NCI-H2196 (cell line): ENCODE measurements at regions not wholly inside any gene's neighbourhood (a gene's known extent, or its start where the extent isn't known, plus 50 kb on each side); places are given as distances from the start of the nearest gene placed in this dataset.

Experiments used
- DNase-seq: peaks from one replicate; lab custom pipeline; 2025; ENCODE audit not compliant: unreplicated experiment; lab: John Stamatoyannopoulos, UW

DNA sequence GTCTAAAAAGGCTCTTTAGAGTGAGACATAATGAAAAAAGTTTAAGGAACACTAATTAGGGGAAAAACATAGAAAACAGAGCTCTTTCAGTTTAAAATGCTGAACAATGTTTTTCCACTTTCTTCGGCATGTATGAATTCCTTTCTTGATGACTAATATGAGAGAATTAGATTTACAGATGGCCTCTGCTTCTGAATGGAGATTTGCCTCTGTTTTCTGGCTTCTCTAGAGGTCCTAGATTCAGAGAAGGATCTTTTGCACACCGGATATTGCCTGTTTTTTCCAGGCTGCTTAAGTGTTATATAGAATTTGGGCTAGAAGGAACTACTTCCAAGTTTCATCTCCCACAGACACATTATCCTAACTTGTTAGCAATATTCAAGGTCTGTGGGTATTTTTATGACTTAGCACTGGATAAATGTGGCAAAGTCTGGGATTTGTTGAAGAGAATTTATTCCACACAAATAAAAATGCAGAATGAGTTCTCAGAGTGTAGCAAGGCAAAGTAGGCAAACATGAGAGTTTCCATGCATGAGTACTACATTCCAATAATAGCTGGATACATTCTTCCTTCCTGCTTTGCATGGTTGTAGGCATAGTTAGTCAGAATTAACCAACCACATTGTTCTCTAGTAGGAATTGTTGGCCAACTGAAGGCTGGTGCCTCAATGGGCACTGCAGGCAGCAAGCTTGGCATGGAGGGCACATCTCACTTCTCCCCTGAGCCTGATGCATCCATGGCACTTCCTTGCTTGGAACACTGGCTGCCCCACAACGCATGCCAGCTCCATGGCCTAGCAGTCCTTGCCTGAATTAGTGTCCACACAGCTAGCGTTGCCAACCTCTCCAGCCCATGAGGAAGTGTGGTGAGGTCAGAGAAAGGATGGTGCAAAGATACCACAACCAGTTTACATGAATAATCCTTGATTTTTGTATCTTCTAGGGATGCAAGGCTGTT lies 224.2 kb downstream of the CLIC5 start:
- DNase-seq: no peak

DNA sequence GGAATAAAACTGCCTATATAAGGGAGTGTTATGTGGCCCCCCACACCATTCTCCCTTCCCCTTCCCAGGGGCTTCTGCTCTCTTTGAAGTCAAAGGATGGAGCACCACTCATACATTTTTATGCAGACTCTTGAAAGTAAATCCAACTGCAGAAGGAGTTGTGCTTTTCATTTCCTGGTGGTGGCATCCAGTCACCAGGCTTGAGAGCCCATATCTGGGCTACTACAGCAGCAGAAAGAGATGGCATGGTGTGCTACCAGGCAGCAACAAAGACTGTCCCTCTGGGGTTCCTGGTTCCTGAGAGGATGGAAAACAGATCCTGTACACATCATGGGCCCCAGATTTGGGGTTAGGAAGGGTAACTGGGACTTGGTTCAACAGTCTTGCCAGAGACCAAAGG lies 226.4 kb downstream of the CLIC5 start:
- DNase-seq: no peak

DNA sequence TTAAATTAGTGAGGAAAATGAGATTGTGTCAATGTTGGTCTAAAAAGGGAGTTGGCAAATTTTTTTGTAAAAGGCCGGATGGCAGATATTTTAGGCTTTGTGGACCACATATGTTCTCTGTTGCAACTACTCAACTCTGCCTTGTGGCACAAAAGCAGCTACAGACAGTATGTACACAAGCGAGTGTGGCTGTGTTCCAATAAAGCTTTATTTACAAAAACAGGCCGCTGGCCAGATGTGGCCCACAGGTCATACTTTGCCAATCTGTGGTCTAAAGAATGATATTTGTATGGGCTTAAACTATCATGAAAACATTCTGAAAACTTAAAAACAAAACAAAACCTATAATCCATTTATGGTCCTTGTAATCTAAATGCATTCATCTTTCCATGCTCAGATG lies 228.3 kb downstream of the CLIC5 start:
- DNase-seq: no peak

DNA sequence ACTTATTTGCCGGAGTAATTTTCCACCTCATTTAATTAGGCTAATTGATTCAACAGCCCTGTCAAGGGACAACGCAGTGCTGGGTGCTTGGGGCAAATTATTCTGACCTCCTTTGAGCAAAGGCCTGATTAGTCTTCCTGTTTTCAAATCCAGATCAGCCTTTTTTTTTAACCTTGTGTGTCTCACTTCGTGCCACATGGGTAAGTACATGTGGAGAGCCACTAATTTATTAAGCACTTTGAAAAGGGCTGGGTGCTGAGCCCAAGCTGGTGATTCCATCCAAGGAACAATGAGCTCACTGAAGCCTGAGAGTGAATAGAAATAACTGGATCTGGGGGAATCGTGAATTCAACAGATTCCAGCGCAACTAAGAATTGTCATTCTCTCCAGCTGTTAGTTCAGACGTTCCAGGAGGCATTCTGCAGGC lies 229.3 kb downstream of the CLIC5 start:
- no peak for DNase-seq

DNA sequence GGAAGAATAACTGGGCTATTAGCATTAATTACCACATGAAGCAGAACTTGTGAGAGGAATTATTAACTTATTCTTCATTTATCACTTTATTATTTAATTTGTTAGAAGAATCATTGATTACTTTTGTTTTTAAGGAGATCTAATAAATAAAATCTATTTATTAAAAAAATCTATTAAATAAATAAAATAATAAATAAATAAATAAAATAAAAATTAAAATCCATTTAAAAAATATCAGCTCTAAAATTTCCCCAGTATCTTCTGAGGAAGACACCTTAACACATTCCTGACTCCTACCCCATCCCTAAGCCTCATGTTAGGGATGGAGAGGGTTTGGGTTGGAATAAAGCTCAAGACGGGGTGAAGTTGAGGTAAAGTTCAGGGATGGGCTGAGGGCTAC lies 231.4 kb downstream of the CLIC5 start:
- no peak for DNase-seq

DNA sequence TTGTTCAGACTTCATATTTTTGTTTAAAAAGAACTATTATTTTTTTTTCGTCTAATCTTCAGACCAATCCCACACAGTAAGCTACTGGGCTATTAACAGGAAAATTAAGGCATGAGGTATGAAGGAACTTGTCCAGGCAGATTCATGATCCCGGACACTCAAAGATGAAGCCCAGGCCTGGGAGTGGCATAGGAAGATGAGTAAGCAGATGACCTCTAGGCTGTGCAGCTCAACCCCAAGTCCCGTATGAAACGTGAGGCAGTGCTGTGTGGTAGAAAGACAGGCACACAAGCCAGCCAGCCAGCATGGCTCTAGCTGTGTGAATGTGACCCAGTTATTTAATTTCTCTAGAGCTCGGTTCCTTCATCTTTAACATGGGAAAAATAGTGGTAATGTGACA lies 231.9 kb downstream of the CLIC5 start:
- DNase-seq: no peak

DNA sequence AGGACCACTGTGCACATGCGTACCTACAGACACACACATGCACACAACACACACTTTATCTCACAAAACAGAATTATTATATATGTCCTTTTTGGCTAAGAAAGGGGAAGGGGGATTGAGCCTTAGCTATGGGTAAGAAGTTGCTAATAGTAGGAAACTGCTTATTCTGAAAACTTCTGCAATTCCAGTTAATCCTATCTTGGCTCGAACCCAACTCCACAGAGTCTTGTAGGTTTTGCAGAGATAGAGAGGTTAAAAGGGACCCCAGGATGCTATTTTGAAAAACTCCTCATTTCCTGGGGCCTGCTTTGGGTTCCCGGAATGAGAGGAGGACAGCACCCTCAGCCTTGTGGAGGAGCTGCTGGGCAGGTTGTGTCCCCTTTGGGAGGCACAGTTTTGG lies 233.8 kb downstream of the CLIC5 start:
- DNase-seq: no peak

DNA sequence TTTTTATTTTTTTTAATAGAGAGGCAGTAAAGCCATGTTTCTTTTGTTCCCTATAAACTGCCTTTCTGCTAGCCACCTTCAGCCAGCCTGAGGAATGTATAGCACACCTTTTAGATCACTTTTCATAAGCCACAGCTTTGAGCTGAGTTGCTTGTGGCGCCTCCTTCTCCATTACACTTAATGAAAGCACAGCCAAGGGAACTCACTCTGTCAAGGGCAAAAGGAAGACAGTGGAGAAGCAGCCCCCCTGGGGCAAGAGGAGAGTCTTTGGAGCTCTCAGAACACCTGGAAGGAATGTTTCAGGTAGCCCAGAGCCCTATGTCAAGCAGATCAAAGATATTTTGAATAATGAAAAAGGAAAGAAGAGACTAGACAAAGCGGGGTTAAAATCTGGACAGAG lies 235.1 kb downstream of the CLIC5 start:
- DNase-seq: no peak

DNA sequence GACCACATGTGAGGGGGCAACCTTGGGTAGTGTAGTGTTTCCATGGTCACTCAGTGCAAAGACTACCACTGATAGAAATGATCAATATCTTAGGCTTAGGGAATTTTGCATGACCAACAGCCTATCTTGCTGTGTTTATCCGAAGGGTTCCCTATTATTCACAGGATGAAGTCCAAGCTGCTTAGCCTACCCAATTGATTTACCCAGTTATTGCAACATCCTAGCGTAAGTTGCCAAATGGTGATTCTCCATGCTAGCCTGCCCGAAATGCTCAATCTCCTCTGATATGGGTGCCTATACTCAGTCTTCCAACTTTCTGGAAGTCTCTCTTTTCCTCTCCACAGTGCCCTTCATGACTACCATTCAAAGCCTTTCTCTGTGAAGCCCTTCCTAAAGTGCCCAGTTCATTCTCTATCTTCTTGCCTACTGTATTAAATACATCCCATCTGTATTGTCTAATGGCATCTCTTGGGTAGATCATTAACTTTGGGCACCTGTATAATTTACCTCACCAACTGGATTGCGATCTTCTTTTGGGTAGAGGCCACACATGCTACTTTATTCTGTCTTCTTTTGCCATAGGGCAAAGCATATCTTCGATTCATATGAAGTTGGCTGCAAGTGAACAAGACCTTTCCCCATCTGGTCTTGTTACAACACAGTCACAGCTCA lies 240.5 kb downstream of the CLIC5 start:
- DNase-seq: no peak

DNA sequence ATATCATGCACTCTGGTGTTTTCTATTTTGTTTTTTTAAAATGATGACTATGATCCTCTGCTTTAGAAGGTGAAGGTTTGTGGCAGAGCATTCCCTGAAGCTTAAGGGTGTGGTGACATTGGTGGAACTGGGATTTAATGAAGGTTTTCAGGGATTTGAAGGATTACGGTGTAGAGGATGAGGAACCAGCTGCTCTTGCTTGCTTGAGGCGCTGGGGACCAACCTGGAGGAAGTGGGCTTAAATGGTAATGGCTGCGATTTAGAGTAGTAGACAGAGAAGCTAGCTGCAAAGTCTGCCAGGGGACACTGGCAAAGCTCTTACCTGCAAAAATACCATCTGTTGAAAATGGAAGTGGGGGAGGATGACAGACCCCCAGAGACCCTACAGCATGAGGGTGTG lies 241.8 kb downstream of the CLIC5 start:
- no peak for DNase-seq

DNA sequence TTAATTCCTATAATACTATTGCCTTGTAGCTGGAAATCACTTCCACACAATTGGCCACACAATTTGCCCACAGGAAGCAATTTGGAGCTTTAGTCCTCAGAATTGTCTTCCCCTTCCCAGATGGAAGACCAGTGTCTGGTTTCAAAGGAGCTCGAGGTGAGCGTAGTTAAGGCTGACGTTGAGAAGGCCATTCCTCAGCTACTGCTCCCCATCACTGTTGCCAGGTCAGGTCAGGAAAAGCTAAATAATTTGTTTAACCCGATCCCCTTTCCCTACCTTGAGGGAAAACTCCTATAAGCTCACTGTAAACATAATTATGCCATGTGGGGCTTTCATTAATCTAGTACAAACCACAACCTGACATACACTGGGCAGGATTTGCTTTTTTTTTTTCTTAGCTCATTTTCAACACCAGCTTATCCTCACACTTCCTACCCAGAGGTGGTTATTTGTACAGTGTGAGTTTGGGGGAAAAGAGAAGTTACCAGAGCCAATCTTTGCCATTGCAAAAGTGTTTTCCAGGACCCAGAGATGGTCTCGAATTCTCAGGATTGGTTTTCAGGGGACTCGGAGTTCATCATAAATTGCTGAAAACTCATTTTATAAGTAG lies 242.7 kb downstream of the CLIC5 start:
- no peak for DNase-seq

DNA sequence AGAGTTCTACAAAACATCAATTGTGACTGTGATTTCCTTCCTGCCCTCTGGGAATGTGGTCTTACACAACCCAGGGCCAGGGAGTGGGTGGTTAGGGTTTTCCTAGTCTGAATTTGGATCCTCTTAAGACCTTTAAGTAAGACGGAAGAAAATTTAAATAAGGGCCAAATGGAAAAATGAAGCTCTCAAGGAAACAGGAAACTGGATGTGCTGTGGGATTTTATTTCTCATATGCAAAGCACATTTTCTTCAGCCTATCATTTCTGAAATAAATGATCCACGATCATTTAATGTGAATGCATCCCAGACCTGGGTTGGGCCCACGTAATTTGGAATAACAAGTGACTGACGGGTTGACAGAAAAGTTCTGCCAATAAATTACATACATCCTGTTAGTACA lies 243.6 kb downstream of the CLIC5 start:
- no peak for DNase-seq

DNA sequence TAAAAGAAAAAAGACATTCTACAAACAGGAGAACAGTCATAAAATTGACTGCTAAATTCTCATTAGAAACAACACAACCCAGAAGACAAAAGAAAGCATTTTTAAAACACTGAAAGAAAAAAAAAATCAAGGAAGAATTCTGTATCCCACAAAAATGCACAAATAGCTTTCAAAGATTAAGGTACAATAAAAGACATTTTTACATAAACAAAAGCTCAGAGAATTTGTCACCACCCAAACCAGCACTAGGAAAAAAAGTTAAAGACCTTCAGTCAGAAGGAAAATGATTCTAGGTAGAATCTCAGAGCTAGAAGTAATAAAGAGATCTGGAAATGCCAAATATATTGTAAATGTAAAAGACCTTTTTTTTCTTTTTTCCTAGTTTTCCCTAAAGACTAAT lies 252.4 kb downstream of the CLIC5 start:
- no peak for DNase-seq

DNA sequence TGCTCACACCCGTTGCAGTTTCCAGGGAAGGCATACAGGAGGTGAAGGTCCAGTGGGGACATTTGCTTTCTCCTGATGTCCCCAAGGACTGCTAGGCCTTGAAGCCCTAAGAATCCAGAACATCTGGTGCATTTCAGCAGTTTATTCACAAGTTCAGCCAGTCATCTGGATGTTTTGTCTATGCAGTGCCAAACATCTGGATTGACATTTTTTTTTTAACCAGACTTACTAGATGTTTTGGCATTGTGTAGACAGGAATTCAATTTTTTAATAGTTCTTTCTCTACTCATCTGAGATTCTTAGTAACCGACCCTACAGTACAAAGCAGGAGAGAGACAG lies 256.2 kb downstream of the CLIC5 start:
- no peak for DNase-seq

DNA sequence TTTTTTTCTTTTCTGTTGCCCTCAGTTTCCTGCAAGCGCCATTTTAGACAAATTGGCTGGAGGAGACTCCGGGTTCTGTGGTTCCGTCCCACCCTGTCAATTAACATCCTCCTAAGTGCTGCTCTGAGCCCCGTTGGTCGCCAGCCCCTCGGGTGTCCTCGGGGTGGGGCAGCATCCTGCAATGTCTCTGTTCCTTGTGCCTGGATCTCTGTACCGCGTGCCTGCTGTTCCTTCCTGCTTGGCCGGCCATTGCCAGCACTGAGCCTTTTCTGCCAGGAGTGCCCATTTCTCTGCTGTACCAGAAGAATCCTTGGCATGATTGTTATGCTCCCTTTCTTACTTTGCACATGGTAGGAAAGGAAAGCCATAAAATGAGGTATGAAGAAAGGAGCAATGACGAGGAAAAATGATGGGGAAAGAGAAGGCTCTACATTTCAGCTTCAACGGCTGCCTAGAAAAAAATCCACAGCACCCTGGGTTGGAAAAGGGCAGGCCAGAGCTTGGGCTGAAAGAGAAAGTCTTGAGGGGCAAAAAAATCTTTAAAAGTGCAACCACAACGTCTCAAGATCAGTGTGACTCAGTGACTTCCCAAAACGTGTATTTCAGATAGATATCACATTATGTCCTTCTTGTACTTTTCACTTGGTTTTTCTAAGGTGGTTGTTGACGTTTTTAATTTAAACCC lies 256.7 kb downstream of the CLIC5 start:
- DNase-seq: no peak

DNA sequence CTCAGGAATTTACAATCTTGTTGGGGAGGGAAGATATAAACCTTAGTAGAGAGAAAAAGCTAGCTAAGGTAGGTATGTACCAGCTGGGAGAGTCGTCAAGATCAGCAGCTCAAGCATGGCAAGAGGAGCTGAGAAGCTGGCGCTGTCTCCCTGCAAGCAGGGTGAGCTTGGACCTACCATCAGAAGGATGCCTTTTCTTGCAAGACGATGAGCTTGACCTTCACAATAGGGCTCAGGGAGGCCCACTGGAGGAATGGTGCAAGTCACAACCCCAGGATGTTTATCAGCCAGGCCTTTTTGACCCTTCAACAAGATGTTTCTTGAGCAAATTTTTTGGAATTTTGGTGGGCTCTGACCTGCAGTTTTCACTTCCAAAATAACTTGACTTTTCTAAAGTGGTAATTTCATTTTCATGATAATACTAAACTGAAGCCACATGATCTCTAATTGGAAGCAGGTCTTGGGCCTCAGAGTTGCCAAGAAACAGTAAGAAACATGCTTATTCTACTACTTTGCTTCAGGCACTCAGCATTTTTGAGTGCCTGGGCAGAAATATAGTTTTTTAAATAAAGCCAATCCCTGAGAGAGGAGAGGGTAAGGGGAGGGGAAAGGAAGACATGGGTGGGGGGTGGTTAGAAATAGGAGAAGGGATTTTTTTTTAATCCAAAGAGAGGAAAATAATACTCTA lies 258.1 kb downstream of the CLIC5 start:
- DNase-seq: no peak

DNA sequence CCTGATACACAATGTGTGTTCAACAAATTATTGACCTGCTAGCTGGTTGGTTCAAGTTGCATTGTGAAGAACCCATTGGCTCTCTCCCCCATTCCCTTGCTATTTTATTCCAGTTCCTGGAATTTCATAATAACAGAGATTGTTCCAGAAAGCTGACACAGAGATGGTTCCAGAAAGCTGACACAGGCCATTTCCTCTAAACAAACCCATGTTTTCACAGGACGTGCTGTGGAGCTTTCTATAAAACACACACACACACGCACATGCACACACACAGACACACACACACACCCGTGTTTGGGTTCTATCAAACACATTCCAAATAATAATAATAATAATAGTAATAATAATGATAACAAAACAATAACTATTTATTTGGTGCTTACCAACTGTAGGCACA lies 259.1 kb downstream of the CLIC5 start:
- no peak for DNase-seq

DNA sequence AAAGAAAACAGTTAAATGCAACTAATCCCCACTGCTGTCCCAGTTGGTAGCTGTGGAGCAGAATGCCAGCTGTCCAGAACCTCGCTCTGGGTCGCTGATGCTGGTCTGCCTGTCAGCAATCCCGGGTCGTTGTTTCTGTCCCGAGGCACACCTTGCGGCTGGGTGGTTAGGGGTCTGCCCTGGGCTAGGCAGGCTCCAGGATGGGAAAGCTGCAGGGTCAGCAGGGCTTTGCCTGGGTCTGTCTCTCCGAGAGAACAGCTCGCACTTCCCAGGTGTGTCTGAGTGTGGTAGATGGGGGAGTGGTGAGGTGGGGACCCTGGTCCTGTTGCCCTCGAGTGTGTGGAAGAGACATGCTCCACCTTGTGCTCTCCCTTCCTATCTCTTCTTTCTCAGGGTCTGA lies 261.2 kb downstream of the CLIC5 start:
- no peak for DNase-seq

DNA sequence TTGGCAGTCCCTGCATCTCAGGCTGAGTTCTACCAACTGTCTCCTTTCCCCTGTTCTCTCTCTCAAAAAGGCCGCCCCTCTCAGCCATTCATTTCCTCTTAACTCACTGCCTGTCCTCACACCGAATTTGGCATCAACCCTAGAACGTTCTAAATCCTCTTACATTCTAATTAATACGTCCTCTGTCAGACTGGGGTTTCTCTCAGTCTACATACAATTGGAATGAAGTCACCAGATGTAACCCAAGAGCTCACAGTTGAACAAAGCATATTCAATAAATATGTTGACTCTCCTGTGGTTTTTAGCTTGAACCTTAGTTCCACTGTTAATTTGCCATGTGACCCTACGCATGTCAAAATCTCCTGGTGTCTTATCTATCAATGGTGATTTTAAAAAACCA lies 269.6 kb downstream of the CLIC5 start:
- DNase-seq: no peak

DNA sequence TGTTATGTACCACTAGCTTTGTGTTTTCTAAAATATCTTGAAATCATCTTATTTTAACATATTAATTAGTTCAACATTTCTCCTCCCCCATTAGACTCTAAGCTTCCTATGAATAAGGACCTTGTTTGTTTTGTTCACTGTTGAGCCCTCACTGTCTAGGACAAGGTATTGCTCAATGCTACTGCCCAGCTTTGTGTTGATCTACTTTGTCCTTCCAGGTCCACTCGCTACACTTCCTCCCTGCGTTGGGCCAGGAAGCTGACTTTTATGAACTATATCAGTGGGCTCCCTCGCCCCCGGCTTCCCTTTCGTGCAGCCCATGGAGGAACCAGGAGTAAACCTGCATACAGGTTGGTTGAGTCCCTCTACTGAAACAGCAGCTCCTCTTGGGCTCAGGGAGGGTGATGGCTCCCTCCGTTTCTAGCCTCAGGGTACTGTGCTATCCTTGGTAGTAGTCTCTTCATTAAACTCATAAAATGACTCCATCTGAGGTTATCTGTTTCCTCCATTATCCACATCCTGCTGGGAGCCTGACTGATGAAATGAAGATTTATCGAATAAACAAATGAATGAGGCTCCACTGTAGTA lies 272.5 kb downstream of the CLIC5 start:
- no peak for DNase-seq

DNA sequence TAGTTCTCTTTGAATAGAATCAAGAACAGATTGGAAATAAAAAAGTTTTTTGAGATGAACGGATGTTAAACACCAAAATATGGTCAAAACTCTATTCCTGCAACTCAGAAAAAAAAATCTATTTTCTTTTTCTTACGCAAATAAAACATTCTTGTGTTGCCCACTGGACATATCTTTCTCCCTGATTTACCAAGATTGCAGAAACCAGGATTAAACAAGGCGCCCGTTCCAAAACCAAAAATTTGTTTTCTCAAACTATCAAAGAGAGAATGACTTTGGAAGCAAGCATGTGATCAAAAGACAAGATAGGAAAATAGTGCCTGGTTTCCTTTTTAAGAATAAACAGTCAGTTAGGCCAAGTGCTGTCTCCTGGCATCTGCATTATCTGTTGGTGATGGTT lies 273.1 kb downstream of the CLIC5 start:
- DNase-seq: no peak
